DMS53 treated with DMSO at 0.1 percent for 48 hours (cell line): ENCODE measurements at regions not wholly inside any gene's neighbourhood (a gene's known extent, or its start where the extent isn't known, plus 50 kb on each side); places are given as distances from the start of the nearest gene placed in this dataset.
"Not testable (repeated sequence)": the region's sequence is repeated elsewhere in the genome, so short reads cannot be mapped to it uniquely, and the experiment has no call there.

Experiments
- DNase-seq: peaks from one replicate; lab custom pipeline; 2025; ENCODE audit not compliant: unreplicated experiment; lab: John Stamatoyannopoulos, UW

- peak; percentile 46 for DNase-seq
Observed at GRCh38 chr7:131688738-131689661, 132.6 kb upstream of the PODXL start.

DNA sequence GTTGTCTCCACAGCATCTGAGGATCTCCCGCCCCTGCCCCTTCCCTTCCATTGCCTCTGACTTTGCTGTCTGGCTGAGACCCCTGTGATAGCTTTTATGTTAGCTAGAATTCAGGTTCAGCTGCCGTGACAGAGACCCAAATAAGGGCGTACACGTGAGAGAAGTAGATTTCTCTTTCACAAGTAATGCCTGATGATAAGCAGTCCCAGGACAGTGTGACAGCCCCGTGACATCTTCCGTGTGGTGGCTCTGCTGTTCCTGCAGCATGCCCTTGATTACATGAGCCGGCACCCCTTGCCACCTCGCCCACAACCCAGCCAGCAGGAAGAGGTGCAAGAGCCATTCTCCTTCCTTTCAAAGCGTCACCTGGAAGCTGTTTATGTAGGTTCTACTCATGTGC lies 130.9 kb upstream of the PODXL start:
- DNase-seq = no peak

- DNase-seq = no peak
Observed at GRCh38 chr7:131686833-131687232, 130.4 kb upstream of the PODXL start.

DNA sequence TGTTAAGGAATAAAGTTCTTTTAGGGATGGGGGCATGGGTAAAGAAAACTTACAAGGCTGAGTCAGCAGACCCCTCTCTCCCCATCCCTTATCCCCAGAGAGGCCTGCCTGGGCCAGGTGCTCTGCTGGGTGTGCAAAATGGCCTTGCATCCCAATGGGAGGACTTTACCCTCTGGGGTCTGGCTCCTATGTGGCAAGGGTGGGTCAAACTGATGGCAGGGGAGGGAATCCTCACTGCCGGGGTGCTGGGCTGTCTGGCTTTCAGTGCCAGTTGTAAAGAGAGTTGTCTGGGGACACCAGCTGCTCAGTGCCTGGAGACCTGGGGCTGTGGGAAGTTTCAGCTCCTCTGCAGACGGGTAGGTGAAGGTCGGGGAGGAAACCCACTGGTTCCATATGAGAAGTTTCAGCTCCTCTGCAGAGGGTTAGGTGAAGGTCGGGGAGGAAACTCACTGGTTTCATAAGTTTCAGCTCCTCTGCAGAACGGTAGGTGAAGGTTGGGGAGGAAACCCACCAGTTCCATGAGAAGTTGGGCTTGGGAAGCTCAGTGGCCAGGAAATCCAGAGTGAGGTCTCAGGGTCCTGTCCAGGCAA lies 127.2 kb upstream of the PODXL start:
- DNase-seq = no peak

DNA sequence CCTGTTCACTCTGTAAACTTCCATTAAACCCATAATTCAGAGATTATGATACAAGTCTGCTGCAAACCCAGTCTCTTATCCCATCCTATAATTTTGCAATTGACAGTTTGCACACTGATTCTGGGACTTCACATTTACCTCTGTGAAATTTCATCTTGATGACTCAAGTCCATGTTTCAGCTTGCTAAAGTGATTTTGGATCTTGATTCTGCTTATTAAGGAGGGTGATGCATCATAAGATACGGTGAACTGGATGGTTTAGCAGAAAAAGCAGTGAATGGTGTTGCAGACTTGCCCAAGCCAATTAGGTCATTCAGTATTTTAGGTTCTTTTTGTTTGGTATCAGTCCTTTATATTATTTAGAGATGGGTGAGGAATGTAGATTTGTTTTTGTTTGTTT lies 125.5 kb upstream of the PODXL start:
- no peak for DNase-seq

GRCh38 chr7:131679071-131679470 lies 122.6 kb upstream of the PODXL start:
- not testable (repeated sequence) for DNase-seq

DNA sequence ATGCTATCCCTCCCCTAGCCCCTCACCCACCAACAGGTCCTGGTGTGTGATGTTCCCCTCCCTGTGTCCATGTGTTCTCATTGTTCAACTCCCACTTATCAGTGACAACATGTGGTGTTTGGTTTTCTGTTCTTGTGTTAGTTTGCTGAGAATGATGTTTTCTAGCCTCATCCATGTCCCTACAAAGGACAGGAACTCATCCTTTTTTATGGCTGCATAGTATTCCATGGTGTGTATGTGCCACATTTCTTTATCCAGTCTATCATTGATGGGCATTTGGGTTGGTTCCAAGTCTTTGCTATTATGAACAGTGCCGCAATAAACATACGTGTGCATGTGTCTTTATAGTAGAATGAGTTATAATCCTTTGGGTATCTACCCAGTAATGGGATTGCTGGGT lies 120.4 kb upstream of the PODXL start:
- DNase-seq = not testable (repeated sequence)

- no peak for DNase-seq
Observed at GRCh38 chr7:131674131-131674530, 117.7 kb upstream of the PODXL start.

GRCh38 chr7:131673576-131673975 lies 117.1 kb upstream of the PODXL start:
- no peak for DNase-seq

- DNase-seq = no peak
Observed at GRCh38 chr7:131670406-131670805, 114.0 kb upstream of the PODXL start.

- no peak for DNase-seq
Observed at GRCh38 chr7:131667699-131668098, 111.3 kb upstream of the PODXL start.

- DNase-seq = no peak
Observed at GRCh38 chr7:131665021-131665420, 108.6 kb upstream of the PODXL start.

- no peak for DNase-seq
Observed at GRCh38 chr7:131664570-131664969, 108.1 kb upstream of the PODXL start.

DNA sequence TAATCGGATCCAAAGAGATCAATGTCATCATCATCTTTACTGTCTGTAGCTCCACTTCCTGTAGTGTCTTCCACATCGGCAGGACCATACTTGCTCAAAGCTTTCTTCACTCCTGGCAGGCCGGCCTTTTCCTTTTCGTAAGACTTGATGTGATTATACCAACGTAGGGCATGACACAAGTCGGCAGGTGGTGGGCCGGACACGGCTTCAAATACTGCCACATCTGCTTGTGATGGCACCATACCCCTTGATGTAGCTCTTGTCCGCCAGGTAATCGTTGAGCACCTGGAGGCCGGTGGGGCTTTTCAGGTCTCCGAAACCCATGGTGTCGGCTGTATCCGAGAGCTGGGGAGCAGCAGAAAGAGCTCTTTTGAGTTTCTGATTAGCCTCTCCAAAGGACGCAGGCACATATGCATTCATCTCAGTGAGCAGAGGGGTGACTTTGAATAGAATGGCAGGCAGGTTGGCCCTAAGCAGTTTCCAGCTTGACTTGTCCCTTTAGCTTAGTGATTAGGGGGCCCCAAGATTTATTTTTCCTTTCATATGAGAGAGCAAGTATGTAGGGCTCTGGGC lies 106.0 kb upstream of the PODXL start:
- not testable (repeated sequence) for DNase-seq

DNA sequence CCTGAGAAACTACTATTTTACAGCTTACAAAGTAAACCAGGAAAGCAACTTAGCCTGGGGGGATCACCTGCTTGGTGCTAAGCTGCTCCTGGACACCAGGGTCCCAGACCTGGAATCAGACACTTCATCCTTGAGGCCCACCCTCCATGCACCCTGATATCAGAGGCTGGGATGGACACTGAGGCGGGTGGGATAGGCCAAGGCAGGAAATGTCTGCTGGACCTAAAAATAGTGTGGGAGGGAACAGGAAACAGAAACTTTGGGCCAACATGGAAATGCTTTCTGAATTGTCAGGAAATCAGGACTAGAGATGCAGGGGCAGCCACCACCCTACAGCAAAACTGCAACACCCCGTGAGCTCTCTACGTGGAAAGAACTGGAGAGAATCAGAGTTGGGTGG lies 101.5 kb upstream of the PODXL start:
- DNase-seq = no peak

- no peak for DNase-seq
Observed at GRCh38 chr7:131656980-131657723, 100.7 kb upstream of the PODXL start.

GRCh38 chr7:131655866-131656265 lies 99.4 kb upstream of the PODXL start:
- no peak for DNase-seq

DNA sequence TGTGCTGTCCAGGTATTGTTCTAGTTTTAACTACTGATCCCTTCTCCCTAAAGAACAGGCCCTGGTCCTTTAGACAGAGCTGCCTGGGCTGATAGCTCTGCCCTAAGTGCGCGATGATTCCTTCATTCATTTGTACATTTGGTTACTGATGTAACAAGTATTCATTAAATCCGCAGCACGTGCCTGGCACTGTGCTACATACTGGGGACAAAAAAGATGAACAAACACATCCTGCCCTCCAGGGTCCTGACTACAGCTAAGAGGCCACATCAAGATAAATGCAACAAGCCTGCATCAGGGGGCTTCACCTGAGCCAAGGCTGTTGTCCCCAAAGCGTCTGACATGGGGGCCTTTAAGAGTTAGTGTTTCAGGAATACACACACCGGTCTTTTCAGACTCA lies 99.0 kb upstream of the PODXL start:
- no peak for DNase-seq

DNA sequence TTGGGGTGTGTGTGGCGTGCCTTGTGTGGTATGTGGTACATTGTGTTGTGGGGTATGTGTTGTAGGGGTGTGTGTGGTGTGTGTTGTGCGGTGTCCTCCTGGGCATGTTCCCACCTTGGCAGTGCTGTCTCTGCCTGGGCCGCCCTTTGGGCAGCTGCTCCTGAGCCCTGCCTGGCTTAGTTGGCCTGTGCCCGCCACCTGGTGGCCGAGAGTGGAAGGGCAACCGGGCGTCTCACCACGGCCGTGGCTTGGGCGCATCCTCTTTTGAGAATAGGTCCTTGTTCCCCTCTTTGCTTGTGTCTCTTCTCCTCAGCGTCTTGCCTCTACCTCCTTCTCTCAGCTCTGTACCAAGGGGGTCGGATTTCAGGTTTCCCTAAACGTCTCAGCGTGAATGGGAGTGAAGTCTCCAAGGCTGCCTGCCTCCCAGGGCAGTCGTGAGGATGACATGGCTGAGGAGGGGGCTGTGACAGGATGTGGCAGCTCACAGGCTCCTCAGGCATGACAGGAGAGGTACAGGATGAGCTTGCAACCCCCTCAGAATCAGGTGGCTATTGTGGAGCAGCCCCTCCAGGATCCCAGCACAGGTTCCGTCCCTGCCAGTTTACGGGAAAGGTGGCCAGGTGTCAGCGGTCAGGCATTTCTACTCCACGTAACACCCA lies 98.4 kb upstream of the PODXL start:
- peak; percentile 75 for DNase-seq

GRCh38 chr7:131654249-131654558 lies 97.8 kb upstream of the PODXL start:
- no peak for DNase-seq
